HG03571 (cell line): ENCODE measurements at regions not wholly inside any gene's neighbourhood (a gene's known extent, or its start where the extent isn't known, plus 50 kb on each side); places are given as distances from the start of the nearest gene placed in this dataset.
"Not testable (repeated sequence)": the region's sequence is repeated elsewhere in the genome, so short reads cannot be mapped to it uniquely, and the experiment has no call there.

Source experiments
- ATAC-seq: cut with Tn5 transposase; IDR thresholded peaks from one replicate; pipeline ENCODE4 v1.9.1; 2021; ENCODE audit not compliant: unreplicated experiment

- ATAC-seq: not testable (repeated sequence)
These were observed 109.3 kb downstream of the GTF2IRD2B start for GRCh38 chr7:75201606-75202079.

DNA sequence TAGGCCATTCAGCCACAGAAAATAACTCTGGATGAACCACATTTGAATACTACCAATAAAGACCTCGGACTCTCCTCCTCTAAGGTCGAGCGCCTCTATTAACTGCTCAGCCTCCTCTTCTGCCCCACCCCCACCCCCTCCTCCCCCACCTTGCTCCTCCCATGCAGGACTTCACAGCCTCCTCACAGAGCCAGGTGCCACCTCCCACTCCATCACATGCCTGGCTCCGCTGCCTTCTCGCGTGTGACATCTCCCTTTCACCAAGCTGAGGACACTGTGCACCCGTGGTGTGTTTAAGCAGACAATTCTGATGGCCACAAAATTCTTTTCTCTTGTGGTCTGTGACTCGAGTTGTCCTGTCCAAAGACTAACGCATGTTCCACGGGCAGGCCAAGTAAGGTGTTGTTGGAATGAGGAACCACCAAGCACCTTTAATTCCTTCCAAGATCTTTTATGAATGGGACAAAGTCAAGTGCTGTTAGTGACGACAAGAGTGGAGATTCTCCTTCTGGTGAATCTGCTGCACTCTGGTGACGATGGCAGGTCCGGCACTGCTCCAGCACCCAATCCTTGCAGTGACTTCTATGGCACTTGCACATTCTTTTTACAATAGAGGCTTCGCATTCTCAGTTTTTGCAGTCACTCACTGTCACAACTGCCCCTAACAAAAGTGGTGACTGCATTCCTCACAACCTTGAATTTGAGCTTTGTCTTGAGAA lies 113.1 kb downstream of the GTF2IRD2B start:
- not testable (repeated sequence) for ATAC-seq

- not testable (repeated sequence) for ATAC-seq
These were observed 123.1 kb downstream of the GTF2IRD2B start for GRCh38 chr7:75215460-75215859.

- ATAC-seq: not testable (repeated sequence)
These were observed 124.6 kb downstream of the GTF2IRD2B start for GRCh38 chr7:75216963-75217362.

DNA sequence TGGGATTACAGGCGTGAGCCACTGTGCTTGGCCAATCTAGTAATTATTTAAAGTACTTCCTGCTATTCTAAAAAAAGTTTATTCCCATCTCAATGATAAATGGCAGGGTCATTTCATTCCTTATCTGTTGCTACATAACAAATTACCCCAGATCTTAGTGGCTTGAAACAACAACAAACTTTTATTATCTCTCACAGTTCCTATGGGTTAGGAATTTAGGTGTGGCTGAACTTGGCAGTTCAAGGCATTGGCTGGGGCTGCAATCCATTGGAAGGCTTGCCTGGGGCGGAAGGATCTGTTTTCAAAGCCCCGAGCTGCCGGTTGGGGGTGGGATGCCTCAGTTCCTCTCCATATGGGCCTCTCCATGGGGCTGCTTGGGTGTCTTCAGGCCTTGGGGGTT lies 133.7 kb downstream of the GTF2IRD2B start:
- not testable (repeated sequence) for ATAC-seq

DNA sequence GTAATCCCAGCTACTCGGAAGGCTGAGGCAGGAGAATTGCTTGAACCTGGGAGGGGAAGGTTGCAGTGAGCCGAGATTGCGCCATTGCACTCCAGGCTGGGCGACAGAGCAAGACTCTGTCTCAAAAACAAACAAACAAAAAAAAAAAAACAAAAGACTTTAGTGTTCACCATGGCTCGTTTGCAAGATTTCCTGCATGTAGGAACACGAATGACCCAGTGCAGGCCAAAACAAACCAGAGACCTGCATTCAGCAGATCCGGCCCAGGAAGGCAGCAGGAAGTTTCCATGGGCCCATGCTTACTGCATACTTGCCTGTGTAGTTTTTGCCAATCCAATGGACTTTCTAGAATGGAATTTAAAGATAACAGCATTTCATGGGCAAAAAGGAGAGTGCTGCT lies 137.2 kb downstream of the GTF2IRD2B start:
- not testable (repeated sequence) for ATAC-seq

GRCh38 chr7:75230558-75230957 lies 138.2 kb downstream of the GTF2IRD2B start:
- not testable (repeated sequence) for ATAC-seq

- ATAC-seq: not testable (repeated sequence)
These were observed 142.9 kb downstream of the GTF2IRD2B start for GRCh38 chr7:75235092-75235826.

GRCh38 chr7:75235827-75236167 lies 143.4 kb downstream of the GTF2IRD2B start:
- not testable (repeated sequence) for ATAC-seq

DNA sequence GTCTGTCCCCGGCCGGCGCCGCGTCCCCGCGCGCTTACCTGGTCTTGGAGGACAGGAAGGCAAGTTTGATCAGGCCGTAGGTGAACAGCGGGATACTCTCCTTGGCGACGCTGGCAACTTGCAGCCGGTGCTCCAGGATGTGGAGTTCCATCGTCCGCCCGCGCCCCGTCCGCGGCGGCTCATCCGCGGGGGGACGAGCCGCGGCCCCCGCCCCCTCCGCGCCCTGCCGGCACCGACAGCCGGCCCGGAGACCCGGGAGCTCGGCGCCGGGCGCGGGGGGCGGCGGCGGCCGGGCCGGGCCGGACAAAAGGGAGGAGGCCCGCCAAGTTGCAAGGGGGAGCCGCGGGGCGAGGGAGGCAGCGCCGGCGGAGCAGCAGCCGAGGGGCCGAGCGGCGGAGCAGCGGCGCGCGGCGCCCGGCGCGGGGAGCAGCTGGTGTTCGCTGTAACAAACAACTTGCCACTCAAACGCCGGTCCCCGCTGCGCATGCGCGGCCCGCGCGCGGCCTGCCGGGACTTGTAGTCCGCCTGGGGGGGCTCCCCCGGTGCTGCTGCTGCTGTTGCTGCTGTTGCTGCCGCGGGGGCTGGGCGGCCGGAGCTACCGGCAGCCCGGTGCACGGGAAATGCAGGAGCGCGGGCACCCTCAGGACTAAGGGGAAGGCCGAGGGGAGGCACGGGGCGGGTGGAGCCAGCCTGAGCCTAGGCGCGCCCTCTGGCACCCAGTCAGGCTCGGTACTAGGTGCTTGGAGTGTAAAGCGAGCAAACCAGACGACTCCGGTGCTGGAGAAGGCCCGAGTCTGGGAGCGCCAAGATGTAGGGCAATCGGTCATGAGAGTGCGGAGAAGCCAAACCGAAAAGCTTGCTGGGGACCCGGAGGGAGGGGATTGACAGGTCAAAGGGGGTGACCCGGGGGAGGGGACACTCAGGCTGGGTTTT lies 145.1 kb downstream of the GTF2IRD2B start:
- peak; percentile 91 for ATAC-seq

GRCh38 chr7:75238309-75238708 lies 145.9 kb downstream of the GTF2IRD2B start:
- not testable (repeated sequence) for ATAC-seq

- not testable (repeated sequence) for ATAC-seq
These were observed 151.2 kb downstream of the GTF2IRD2B start for GRCh38 chr7:75243638-75244037.

GRCh38 chr7:75248216-75248615 lies 147.2 kb upstream of the TRIM73 start:
- ATAC-seq: not testable (repeated sequence)

DNA sequence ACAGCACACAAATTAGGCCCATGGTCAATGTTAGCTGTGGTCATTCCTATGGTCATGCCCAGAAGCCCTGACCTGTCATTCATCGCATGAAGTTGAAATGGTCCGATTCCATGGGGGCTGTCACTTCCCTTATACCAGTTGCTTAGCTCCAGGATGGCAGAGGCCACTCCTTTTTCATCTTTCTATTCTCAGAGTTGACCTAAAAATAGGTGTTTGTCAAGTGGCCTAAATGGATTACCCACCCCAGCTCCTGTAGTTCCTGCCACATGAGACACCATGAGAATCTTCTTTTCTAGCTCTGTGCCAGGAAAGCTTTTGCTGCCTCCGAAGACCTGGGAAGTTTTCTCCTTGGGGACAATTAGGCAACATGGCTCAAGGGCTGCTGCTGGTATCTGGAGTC lies 141.2 kb upstream of the TRIM73 start:
- ATAC-seq: not testable (repeated sequence)

DNA sequence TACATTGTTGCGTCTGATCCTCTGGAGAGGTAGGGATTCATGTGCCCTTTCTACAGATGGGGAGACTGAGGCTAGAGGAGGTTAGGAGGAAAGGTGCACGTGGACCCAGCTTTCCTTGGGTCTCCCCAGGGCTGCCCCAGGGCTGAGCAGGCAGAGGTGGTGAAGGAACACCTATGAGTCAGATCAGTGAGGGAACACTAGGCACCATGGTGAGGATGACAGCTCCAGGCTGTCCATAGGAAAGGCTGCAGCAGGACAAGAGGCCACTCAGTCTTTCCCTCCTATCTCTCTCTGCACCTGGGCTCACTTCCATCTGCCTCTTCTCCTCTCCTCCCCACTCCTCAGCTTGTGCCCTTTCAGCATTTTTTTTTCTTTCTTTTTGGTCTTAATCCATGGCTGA lies 138.0 kb upstream of the TRIM73 start:
- not testable (repeated sequence) for ATAC-seq

GRCh38 chr7:75259454-75260003 lies 135.9 kb upstream of the TRIM73 start:
- not testable (repeated sequence) for ATAC-seq

GRCh38 chr7:75261660-75262059 lies 133.8 kb upstream of the TRIM73 start:
- ATAC-seq: not testable (repeated sequence)

DNA sequence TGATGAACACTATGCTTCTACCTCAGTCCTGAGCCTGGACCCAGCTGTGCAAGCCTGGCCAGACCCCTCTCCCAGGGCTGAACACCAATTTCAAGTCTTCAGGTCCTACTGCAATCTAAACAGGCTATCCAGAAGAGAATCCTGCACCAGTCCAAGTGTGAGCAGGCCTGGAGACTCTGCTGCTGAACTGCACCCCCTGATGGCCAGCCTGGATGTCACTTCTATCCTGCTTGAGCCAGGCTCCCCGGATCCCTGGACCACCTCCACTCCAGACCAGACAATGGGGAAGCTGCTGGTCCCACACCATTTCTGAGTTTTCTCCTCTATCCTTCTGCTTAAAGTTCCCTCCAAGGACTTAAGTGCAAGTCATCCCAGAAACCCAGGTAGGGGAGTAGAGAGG lies 127.3 kb upstream of the TRIM73 start:
- ATAC-seq: not testable (repeated sequence)

- not testable (repeated sequence) for ATAC-seq
These were observed 126.3 kb upstream of the TRIM73 start for GRCh38 chr7:75269159-75269558.

GRCh38 chr7:75274114-75274513 lies 121.3 kb upstream of the TRIM73 start:
- not testable (repeated sequence) for ATAC-seq
